HuH-7 (cell line): ENCODE measurements at regions not wholly inside any gene's neighbourhood (a gene's known extent, or its start where the extent isn't known, plus 50 kb on each side); places are given as distances from the start of the nearest gene placed in this dataset.
"Not testable (repeated sequence)": the region's sequence is repeated elsewhere in the genome, so short reads cannot be mapped to it uniquely, and the experiment has no call there.

ENCODE experiments used
- DNase-seq: peaks from one replicate; pipeline ENCODE4 v3.0.0; 2011; ENCODE audit warnings: low spot score

- DNase-seq, result no peak
These were observed 210.0 kb downstream of the PLA2G4A start for GRCh38 chr1:187038784-187039183.

- no peak for DNase-seq
These were observed 212.4 kb downstream of the PLA2G4A start for GRCh38 chr1:187041104-187041503.

GRCh38 chr1:187042538-187042937 lies 213.8 kb downstream of the PLA2G4A start:
- DNase-seq, result no peak

- not testable (repeated sequence) for DNase-seq
These were observed 214.7 kb downstream of the PLA2G4A start for GRCh38 chr1:187043433-187043832.

- DNase-seq, result no peak
These were observed 215.7 kb downstream of the PLA2G4A start for GRCh38 chr1:187044411-187044810.

GRCh38 chr1:187045371-187045770 lies 216.6 kb downstream of the PLA2G4A start:
- DNase-seq, result no peak

- DNase-seq, result no peak
These were observed 217.5 kb downstream of the PLA2G4A start for GRCh38 chr1:187046293-187046692.

GRCh38 chr1:187047298-187047697 lies 218.5 kb downstream of the PLA2G4A start:
- no peak for DNase-seq

GRCh38 chr1:187051618-187052232 lies 223.0 kb downstream of the PLA2G4A start:
- peak; percentile 5 for DNase-seq

- no peak for DNase-seq
These were observed 225.1 kb downstream of the PLA2G4A start for GRCh38 chr1:187053876-187054275.

- no peak for DNase-seq
These were observed 226.4 kb downstream of the PLA2G4A start for GRCh38 chr1:187054862-187055757.

GRCh38 chr1:187063271-187063670 lies 234.5 kb downstream of the PLA2G4A start:
- DNase-seq, result no peak

GRCh38 chr1:187067160-187067559 lies 238.4 kb downstream of the PLA2G4A start:
- DNase-seq, result no peak

GRCh38 chr1:187070076-187070475 lies 241.3 kb downstream of the PLA2G4A start:
- no peak for DNase-seq

- not testable (repeated sequence) for DNase-seq
These were observed 243.7 kb downstream of the PLA2G4A start for GRCh38 chr1:187072262-187073034.

- DNase-seq, result not testable (repeated sequence)
These were observed 244.3 kb downstream of the PLA2G4A start for GRCh38 chr1:187073035-187073560.

GRCh38 chr1:187073634-187074245 lies 245.0 kb downstream of the PLA2G4A start:
- not testable (repeated sequence) for DNase-seq

GRCh38 chr1:187074445-187075048 lies 245.8 kb downstream of the PLA2G4A start:
- DNase-seq, result no peak

GRCh38 chr1:187076922-187077321 lies 248.2 kb downstream of the PLA2G4A start:
- no peak for DNase-seq

- DNase-seq, result no peak
These were observed 249.6 kb downstream of the PLA2G4A start for GRCh38 chr1:187078321-187078720.

GRCh38 chr1:187078916-187079315 lies 250.2 kb downstream of the PLA2G4A start:
- no peak for DNase-seq
